Astrocyte of the cerebellum (primary cell): ENCODE measurements at regions not wholly inside any gene's neighbourhood (a gene's known extent, or its start where the extent isn't known, plus 50 kb on each side); places are given as distances from the start of the nearest gene placed in this dataset.

Source experiments
- DNase-seq: peaks from one replicate; pipeline ENCODE4 v3.0.0-alpha.2; 2011; ENCODE audit warnings: low read depth
- H3K4me3 ChIP-seq: 2 replicates; pipeline ENCODE4 v1.5.1; 2011; ENCODE audit warnings: mild to moderate bottlenecking, low read depth, low read length, moderate library complexity
- CTCF ChIP-seq: IDR thresholded peaks from 2 replicates; pipeline ENCODE4 v1.5.1; 2012; ENCODE audit warnings: low read length, low read depth, moderate library complexity, mild to moderate bottlenecking; ENCODE audit errors: missing control alignments
- in situ Hi-C: cut with HindIII; loops from 2 replicates; pipeline ENCODE4 v1.10.0; 2017; ENCODE audit warnings: low sequenced_read_pairs

DNA sequence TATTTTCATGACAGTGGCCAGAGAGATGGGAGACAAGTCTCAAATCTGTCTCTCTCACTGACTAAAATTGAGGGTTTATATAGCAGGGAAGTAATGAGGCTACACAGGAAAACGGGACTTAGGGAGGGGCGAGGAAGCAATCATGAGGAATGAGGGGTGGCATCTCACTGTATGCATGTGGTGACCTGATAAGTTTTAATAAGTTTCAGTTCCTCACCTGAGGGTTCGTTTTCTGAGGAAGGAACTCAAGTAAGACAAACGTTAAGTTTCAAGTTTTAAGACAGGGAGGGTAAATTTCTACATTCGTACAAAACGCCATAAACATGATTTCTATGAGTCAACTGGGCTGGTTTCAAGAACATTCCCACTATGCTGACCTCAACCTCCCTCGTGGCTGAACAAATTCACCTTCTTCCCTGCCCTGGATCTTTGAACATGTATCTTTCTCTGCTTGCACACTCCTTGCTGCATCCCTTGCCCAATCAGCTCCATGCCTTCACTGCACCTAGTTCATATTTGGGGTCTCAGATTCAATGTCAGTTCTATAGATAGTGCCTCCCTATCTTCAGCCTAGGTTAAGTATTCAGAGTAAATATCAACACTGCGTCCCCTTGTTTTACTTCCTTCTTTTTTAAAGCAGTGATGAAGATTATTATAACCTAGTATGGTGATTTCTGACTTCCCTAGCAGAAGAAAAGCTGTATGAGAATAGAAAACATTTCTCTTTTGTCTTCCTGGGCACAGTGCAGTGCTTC lies 53.3 kb upstream of the CNTNAP5 start:
- TF ChIP-seq CTCF, result no peak
- no peak overlapping the region for H3K4me3 ChIP-seq
- no peak for DNase-seq
- in situ Hi-C loops, result no loop called here
